HG02588 (cell line): ENCODE measurements at regions not wholly inside any gene's neighbourhood (a gene's known extent, or its start where the extent isn't known, plus 50 kb on each side); places are given as distances from the start of the nearest gene placed in this dataset.
"Not testable (repeated sequence)": the region's sequence is repeated elsewhere in the genome, so short reads cannot be mapped to it uniquely, and the experiment has no call there.

Experiments
- ATAC-seq: cut with Tn5 transposase; IDR thresholded peaks from one replicate; pipeline ENCODE4 v1.9.1; 2021; ENCODE audit warnings: mild to moderate bottlenecking, moderate library complexity; ENCODE audit not compliant: unreplicated experiment

- no peak for ATAC-seq
These were observed 233.7 kb downstream of the THBS2 start for GRCh38 chr6:169019727-169020491.

- ATAC-seq = no peak
These were observed 234.5 kb downstream of the THBS2 start for GRCh38 chr6:169019111-169019510.

DNA sequence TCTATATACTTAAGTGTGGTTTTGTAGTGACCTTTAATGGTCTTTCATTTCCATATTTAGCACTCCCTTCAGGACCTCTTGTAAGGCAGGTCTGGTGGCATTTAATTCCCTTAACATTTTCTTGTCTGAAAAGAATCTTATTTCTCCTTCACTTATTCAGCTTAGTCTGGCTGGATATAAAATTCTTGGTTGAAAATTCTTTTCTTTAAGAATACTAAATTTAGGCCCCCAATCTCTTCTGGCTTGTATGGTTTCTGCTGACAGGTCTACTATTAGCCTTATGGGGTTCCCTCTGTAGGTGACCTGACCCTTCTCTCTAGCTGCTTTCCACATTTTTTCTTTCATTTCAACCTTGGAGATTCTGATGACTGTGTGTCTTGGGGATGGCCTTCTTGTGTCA, 236.9 kb downstream of the THBS2 start:
- no peak for ATAC-seq

GRCh38 chr6:169014211-169015197, 239.1 kb downstream of the THBS2 start:
- ATAC-seq = no peak

DNA sequence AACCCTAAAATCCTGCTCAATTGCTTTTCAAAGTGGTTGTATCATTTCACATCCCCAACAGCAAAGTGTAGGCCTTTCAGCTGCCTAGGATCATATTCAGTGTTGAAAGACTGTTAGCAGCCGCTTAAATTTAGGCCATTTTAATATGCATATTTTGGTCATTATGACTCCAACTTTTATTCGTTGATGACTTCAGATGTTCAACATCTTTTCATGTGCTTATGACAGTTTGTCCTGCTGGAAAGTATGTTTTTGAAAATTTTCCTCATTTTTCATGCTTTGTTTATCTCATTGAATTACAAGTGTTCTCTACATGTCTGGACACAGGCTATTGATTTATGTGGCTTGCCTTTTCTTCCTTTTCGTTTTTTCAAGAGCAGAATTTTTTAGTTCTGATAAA, 244.0 kb downstream of the THBS2 start:
- no peak for ATAC-seq

DNA sequence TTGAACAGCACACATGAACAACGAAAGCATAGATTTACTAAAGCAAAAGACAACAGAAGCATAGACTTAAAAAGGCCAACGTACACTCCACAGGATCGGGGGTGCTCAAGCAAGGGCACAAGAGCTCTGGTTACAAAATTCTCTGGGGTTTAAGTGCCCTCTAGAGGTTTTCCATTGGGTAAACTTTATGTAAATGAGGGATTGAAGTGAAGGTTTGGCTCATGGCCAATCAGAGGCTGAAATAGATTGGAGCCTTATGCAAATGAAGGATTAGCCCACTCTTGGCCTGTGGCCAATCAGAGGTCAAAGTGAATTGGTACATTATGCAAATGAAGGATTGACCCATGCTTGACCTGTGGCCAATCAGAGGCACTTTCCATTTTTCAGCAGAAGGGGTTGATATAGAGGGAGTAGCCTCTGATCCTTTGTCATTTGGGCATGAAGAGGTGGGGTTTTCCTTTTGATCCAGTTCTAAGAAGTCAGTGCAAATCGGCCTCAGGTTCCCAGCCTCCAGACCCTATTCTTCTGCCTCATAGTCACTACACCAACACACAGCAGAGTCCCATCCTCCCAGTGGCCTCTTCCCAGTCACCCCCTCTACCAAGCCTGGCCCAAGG, 244.9 kb downstream of the THBS2 start:
- ATAC-seq = no peak

DNA sequence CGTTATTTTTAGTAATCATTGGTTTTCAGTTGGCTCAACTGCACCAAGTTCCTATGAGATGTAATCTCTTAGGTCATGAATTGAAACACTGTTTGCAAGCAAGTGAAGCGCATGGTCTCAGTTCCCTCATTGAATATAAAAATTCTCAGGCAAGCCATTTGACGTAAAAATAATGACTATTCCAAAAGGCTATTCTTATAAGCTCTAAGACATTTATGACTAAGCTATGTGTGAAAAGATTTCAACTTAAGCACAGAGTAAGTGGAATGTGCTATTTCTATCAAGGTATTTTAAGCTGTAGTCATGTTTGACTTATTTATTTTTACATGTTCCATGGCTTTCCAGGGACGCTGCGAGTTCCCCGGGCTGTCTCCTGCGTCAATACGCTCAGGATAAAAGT, 248.5 kb downstream of the THBS2 start:
- no peak for ATAC-seq

- ATAC-seq = no peak
These were observed 253.6 kb downstream of the THBS2 start for GRCh38 chr6:169000022-169000421.

DNA sequence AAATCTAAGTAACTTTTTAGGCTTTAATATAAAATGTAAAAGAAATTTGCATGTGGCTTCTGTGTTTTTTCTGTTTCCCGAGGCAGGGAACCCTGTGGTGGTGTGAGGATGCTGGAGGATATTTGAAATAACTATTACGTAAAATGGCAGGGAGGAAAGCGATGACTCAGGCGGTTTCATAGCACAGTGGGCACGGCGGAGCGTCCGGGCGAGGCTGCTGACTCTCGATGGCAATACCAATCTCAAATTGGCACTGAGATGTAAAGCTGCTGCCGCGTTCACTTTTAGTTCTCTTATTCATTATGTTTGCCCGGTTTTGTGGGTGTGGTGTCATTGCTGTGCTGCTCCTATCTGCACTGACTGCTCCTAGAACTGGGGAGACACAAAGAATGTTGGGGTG, 254.3 kb downstream of the THBS2 start:
- ATAC-seq = no peak

- no peak for ATAC-seq
These were observed 257.4 kb downstream of the THBS2 start for GRCh38 chr6:168996356-168996625.

DNA sequence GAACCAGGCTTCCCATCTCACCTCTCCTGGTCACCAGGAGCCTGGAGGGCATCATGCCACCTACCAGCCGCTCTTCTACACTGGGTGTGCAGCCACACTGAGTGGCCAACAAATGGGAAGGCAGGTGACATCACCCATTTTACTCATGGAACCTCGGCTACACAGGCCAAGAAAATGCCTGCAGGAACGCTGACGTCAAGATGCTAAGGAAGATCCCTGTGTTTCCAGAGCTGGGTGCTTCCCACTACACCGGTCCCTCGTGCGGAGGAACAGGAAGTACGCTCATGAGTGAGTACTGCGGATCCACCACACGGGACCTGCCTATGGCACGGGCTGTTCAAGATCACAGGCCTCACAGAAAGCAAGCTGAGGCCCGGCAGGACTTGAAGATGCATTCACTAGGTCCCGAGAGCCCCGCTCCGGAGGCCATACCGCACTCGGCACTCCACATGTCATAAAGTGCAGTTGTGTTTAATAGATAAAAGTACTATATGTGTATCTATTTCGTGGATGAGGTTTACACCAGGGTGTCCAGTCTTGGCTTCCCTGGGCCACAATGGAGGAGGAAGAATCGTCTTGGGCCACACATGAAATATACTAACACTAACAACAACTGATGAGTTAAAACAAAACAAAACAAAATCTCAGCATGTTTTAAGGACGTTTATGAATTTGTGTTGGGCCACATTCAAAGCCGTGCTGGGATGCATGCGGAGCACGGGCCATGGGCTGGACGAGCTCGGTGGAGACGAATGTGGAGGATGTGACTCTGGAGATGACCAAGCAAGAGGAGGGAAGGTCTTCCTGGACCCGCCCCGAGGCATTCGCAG, 257.9 kb downstream of the THBS2 start:
- ATAC-seq = no peak

DNA sequence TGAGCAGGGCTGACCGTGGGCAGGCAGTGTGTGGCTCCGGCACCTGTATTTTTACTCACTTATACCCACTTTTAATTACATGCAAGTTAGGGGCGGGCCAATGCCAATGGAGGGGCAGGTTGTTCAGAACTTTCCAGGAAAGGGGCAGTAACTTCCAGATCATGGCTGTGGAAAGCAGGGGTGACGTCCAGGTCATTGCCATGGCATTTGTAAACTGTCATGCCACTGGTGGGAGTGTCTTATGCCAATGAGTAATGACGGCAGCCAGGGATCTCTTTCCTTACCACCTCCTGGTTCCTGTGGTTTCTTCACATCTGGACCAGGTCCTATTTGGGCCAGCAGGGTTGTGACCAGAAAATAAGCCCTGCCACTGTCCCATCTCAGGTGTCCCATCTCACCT, 258.7 kb downstream of the THBS2 start:
- no peak for ATAC-seq

DNA sequence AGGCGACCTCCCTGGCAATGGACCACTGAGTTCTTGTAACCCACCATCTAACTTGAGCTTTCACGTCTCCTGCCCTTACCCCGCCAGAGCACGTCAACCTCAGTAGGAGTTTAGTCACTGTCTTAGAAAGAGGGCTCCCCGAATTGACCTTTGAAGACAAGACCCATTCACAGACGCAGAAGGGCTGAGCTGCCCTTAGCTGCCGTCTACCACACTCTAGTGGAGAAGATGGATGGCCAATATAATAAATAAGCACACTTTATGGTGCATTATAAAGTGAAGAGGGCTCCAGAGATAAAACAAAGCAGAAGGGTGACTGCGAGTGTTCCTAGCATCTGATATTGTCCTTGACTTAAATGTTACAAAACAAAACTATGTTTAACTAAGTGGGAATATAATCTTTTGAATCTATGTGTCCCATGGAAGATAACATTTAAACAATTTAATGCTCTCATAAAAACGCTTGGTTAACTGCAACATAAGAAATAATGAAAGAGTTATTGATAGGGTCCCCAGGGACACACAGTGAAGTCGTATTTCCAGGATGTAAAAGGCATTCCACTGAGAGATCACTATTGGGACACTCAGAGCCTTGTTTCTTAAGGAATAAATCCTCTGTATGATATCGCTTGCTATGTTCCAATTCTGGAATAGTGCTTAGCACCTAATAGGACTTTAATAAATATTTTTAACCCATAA, 261.1 kb downstream of the THBS2 start:
- ATAC-seq = no peak

- ATAC-seq = not testable (repeated sequence)
These were observed 262.0 kb downstream of the THBS2 start for GRCh38 chr6:168991695-168992094.

- ATAC-seq = no peak
These were observed 263.5 kb downstream of the THBS2 start for GRCh38 chr6:168990019-168990751.

DNA sequence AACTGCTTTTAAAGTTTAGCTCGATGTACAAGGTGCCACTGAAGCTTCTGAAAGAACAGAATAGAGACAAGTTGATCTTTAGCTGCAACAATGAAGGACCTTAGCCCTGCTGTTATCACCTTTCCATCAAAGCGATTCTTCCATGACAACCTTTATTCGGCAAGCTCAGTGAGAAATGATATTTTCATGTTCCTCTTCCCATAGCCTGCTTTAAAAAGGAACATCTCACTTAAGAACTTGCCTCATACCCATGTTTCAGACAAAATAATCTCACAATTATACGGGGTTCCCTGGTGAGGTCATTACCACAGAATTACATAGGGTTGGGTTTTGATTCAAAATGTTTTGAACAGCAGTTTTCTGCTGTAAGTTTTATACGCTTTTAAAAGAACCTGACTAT, 264.2 kb downstream of the THBS2 start:
- ATAC-seq = no peak

DNA sequence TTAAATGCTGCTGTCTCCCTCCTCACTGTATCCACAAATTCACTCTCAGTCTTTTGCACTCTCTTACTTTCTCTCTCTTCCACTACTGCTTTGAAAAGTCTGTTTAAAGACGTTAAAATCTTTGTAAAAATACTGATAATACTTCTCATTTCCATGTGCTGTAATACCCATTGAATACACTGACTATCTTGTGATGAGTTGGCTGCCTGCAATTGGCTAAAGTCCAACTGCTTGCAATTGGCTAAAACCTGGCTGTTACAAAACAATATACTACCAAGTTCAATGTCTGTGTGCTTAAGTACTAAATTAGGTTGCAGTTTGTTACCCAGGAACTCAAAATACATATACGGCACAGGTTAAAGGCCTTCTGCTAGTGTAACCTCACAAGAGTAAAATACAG, 264.8 kb downstream of the THBS2 start:
- ATAC-seq = no peak

GRCh38 chr6:168988280-168988679, 265.4 kb downstream of the THBS2 start:
- ATAC-seq = no peak

- no peak for ATAC-seq
These were observed 267.9 kb downstream of the THBS2 start for GRCh38 chr6:168985705-168986104.

GRCh38 chr6:168983925-168984324, 269.7 kb downstream of the THBS2 start:
- ATAC-seq = no peak
